Vagina (tissue), 2 donors: ENCODE measurements at regions not wholly inside any gene's neighbourhood (a gene's known extent, or its start where the extent isn't known, plus 50 kb on each side); places are given as distances from the start of the nearest gene placed in this dataset.

ENCODE experiments used
- DNase-seq, 2 donors: peaks; one replicate each; pipeline ENCODE4 v3.0.0-alpha.2; 2017; ENCODE audit errors: extremely low spot score in 2 of 2
- H3K27ac ChIP-seq: fragments of 200-600 bp; sonication (generic); one replicate; pipeline ENCODE4 v1.5.1; 2019
- H3K27me3 ChIP-seq: fragments of 200-600 bp; sonication (generic); one replicate; pipeline ENCODE4 v1.5.1; 2019
- H3K36me3 ChIP-seq, 2 donors: fragments of 200-600 bp; sonication (generic); one replicate each; pipeline ENCODE4 v1.5.1; 2017 to 2019
- H3K4me1 ChIP-seq: fragments of 200-600 bp; sonication (generic); one replicate; pipeline ENCODE4 v1.5.1; 2019
- H3K4me3 ChIP-seq, 2 donors: fragments of 200-600 bp; sonication (generic); 1 replicate in 1 of 2; 2 replicates in 1 of 2; pipeline ENCODE4 v1.5.1; 2016 to 2019
- H3K9me3 ChIP-seq: fragments of 200-600 bp; sonication (generic); one replicate; pipeline ENCODE4 v1.5.1; 2019
- CTCF ChIP-seq, 3 experiments: fragments of 450-650 bp in 2 of 3; fragments of 200-600 bp in 1 of 3; sonication (generic) in 1 of 3; IDR thresholded peaks; one replicate each; pipeline ENCODE4 v1.5.1; 2017 to 2019; ENCODE audit warnings: antibody characterized with exemption in 3 of 3, mild to moderate bottlenecking in 2 of 3, moderate library complexity in 2 of 3
- POLR2A ChIP-seq, 2 donors: fragments of 450-650 bp; IDR thresholded peaks; one replicate each; pipeline ENCODE4 v1.6.1; 2017; ENCODE audit warnings: antibody characterized with exemption in 2 of 2, mild to moderate bottlenecking in 2 of 2, moderate library complexity in 2 of 2
- POLR2AphosphoS5 ChIP-seq, 2 donors: sonication (generic); formaldehyde crosslinking; IDR thresholded peaks; one replicate each; pipeline ENCODE4 v1.9.0; 2017; ENCODE audit warnings: antibody characterized with exemption in 2 of 2, mild to moderate bottlenecking in 2 of 2, low read depth in 1 of 2; ENCODE audit not compliant: insufficient read depth in 1 of 2
- intact Hi-C: fragments of 100-400 bp; cut with DNase I; formaldehyde crosslinking; loops from one replicate; pipeline ENCODE4 v1.15.1; 2023

- H3K4me3 ChIP-seq: peak overlapping the region; percentile 43 to 44
These were observed 201.0 kb upstream of the STK26 start for GRCh38 chrX:131821945-131822622.

GRCh38 chrX:131826572-131826971, 196.5 kb upstream of the STK26 start:
- Histone ChIP-seq H3K4me1 (peaks cover 5% of the 10 kb centered on the region), H3K27ac (no peak overlapping the region), H3K9me3 (no peaks in the 10 kb centered on the region), H3K27me3 (no peaks in the 10 kb centered on the region), H3K4me3 (no peak overlapping the region), H3K36me3 (no peaks in the 10 kb centered on the region)
- intact Hi-C loops: no loop called here
- TF ChIP-seq POLR2A (IDR thresholded peaks at IDR 0.05) (no peak), CTCF (IDR thresholded peaks at IDR 0.05) (no peak), POLR2AphosphoS5 (IDR thresholded peaks at IDR 0.05; ENCODE audit: insufficient read depth in 1 of 2, low read depth in 1 of 2) (no peak)
- DNase-seq: no peak

More at GRCh38 chrX:131821945-131822622, 201.0 kb upstream of the STK26 start:
- H3K36me3 ChIP-seq: no peaks in the 10 kb centered on the region
- peak in 1 of 2 donors; percentile 91 for DNase-seq
- no peaks in the 10 kb centered on the region for H3K4me1 ChIP-seq
- no peaks in the 10 kb centered on the region for H3K9me3 ChIP-seq
- intact Hi-C loops: no loop called here
- no peaks in the 10 kb centered on the region for H3K27me3 ChIP-seq
- TF ChIP-seq CTCF (IDR thresholded peaks at IDR 0.05): peak in 2 of 3 experiments; percentile 35 to 65
- no peak for TF ChIP-seq POLR2A (IDR thresholded peaks at IDR 0.05)
- peak; percentile 33 to 92 for TF ChIP-seq POLR2AphosphoS5 (IDR thresholded peaks at IDR 0.05; ENCODE audit: insufficient read depth in 1 of 2, low read depth in 1 of 2)
- H3K27ac ChIP-seq: peak overlapping the region; percentile 82

GRCh38 chrX:131827935-131828334, 195.2 kb upstream of the STK26 start:
- Histone ChIP-seq H3K4me1 (peaks cover 5% of the 10 kb centered on the region), H3K9me3 (no peaks in the 10 kb centered on the region), H3K27ac (no peak overlapping the region), H3K27me3 (no peaks in the 10 kb centered on the region), H3K4me3 (no peak overlapping the region), H3K36me3 (no peaks in the 10 kb centered on the region)
- intact Hi-C loops: no loop called here
- TF ChIP-seq POLR2A (IDR thresholded peaks at IDR 0.05): no peak
- no peak for TF ChIP-seq CTCF (IDR thresholded peaks at IDR 0.05)
- TF ChIP-seq POLR2AphosphoS5 (IDR thresholded peaks at IDR 0.05; ENCODE audit: insufficient read depth in 1 of 2, low read depth in 1 of 2): no peak
- DNase-seq: no peak

GRCh38 chrX:131828482-131828881, 194.6 kb upstream of the STK26 start:
- H3K36me3 ChIP-seq: no peaks in the 10 kb centered on the region
- no peaks in the 10 kb centered on the region for H3K9me3 ChIP-seq
- DNase-seq: no peak
- H3K4me3 ChIP-seq: no peak overlapping the region
- TF ChIP-seq POLR2AphosphoS5 (IDR thresholded peaks at IDR 0.05; ENCODE audit: insufficient read depth in 1 of 2, low read depth in 1 of 2): no peak
- no peak for TF ChIP-seq POLR2A (IDR thresholded peaks at IDR 0.05)
- TF ChIP-seq CTCF (IDR thresholded peaks at IDR 0.05): no peak
- H3K4me1 ChIP-seq: peaks cover 5% of the 10 kb centered on the region
- no peaks in the 10 kb centered on the region for H3K27me3 ChIP-seq
- intact Hi-C loops: no loop called here
- H3K27ac ChIP-seq: no peak overlapping the region

- H3K36me3 ChIP-seq: no peaks in the 10 kb centered on the region
- peaks cover 5% of the 10 kb centered on the region for H3K4me1 ChIP-seq
- intact Hi-C loops: no loop called here
- H3K27me3 ChIP-seq: no peaks in the 10 kb centered on the region
- DNase-seq: no peak
- no peaks in the 10 kb centered on the region for H3K9me3 ChIP-seq
- no peak overlapping the region for H3K27ac ChIP-seq
- H3K4me3 ChIP-seq: peak overlapping the region; percentile 17 to 18
- TF ChIP-seq POLR2AphosphoS5 (IDR thresholded peaks at IDR 0.05; ENCODE audit: insufficient read depth in 1 of 2, low read depth in 1 of 2) (peak in 1 of 2 donors; percentile 48), CTCF (IDR thresholded peaks at IDR 0.05) (peak; percentile 37 to 70 (median 68)), POLR2A (IDR thresholded peaks at IDR 0.05) (no peak)
These were observed 192.5 kb upstream of the STK26 start for GRCh38 chrX:131830400-131831184.
